ENCODE measurements at regions not wholly inside any gene's neighbourhood (a gene's known extent, or its start where the extent isn't known, plus 50 kb on each side); places are given as distances from the start of the nearest gene placed in this dataset.
A peak's percentile ranks its signal among the peaks of the same experiment; 100 is the strongest.

DNA sequence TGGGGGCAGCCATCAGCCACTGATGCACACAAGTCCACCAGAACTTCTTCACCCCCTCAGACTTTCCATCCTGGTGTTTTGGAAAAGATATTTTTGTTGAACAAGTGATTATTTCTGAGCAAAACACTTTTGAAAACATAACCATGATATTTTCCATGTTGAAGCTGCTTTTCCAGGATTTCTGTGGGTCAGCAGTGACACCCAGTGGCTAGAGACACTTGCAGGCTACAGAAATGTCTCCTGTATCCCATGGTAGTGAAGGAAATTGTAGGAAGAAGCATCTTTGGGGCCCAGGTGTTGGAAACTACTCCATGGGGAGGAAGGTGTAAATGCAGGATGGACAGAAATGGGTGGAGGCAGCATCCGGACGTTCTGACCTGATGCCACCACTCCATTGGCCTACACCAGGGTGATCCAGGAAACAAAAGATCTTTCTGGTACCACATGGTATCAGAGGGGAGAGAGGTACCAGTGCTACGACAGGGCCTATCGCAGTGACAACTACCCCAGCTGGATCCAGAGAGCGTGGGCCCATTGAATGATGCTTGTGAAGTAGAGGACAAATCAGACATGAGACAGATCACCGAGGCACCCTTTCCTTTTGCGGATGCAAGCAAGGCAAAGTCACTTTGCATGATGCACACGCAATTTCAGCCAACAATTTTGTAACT, 111.7 kb upstream of the COBL start:
- peak in 1 of 2 experiments; percentile 56 for DNase-seq (ENCODE audit: low read depth in 1 of 2, low spot score in 2 of 2)
- H4K91ac ChIP-seq (replicated peaks; ENCODE audit: insufficient read length, low read length) = no peak overlapping the region

More for the DNA sequence above, 111.7 kb upstream of the COBL start:
- Histone ChIP-seq H2AFZ (ENCODE audit: low read length) (no peak overlapping the region), H3K4me2 (ENCODE audit: insufficient read depth in 1 of 2, low read depth in 2 of 2, low read length in 2 of 2) (no peak overlapping the region), H2BK5ac (ENCODE audit: low read depth, low read length) (no peak overlapping the region), H2BK12ac (ENCODE audit: low read depth, low read length) (no peak overlapping the region), H3K56ac (replicated peaks; ENCODE audit: insufficient read length, low read depth, low read length) (no peak overlapping the region), H3K4ac (replicated peaks; ENCODE audit: insufficient read length, low read depth, low read length) (no peak overlapping the region), H3K27me3 (replicated peaks in 1 of 4; ENCODE audit: control insufficient read depth in 3 of 4, extremely low read depth in 1 of 4, insufficient read depth in 3 of 4, low read length in 3 of 4) (no peaks in the 10 kb centered on the region; a peak in 1 of 7 replicates), H2BK120ac (replicated peaks; ENCODE audit: low read depth, low read length) (no peak overlapping the region), H3K79me1 (ENCODE audit: low read depth, low read length) (no peaks in the 10 kb centered on the region), H3K23me2 (ENCODE audit: low read depth, low read length) (no peaks in the 10 kb centered on the region), H3K9ac (replicated peaks in 1 of 4; ENCODE audit: extremely low read depth in 1 of 4, low read depth in 3 of 4, low read length in 3 of 4) (no peak overlapping the region), H3K14ac (ENCODE audit: insufficient read length) (no peak overlapping the region), H2BK15ac (ENCODE audit: low read length) (peak overlapping the region; percentile 63; the same call in 1 of the 2 replicates), H2AK5ac (ENCODE audit: low read depth, low read length) (no peak overlapping the region), H3K36me3 (ENCODE audit: control insufficient read depth in 2 of 4, insufficient read depth in 4 of 4, low read length in 3 of 4) (no peaks in the 10 kb centered on the region), H4K8ac (ENCODE audit: extremely low read depth, insufficient read depth, low read length) (no peak overlapping the region), H3K9me3 (ENCODE audit: insufficient read depth in 2 of 2, low read depth in 1 of 2, low read length in 1 of 2) (no peaks in the 10 kb centered on the region), H3K27ac (ENCODE audit: low read depth, low read length) (no peak overlapping the region), H4K5ac (ENCODE audit: insufficient read length, low read depth, low read length) (no peak overlapping the region), H3K4me3 (ENCODE audit: extremely low read depth in 1 of 4, insufficient read depth in 2 of 4, low read depth in 3 of 4, low read length in 4 of 4) (no peak overlapping the region), H2BK20ac (ENCODE audit: low read length) (no peak overlapping the region), H3K79me2 (ENCODE audit: control insufficient read depth in 1 of 2, insufficient read depth in 2 of 2, low read length in 2 of 2) (peaks cover 0 to 2% of the 10 kb centered on the region in 2 experiments; a peak in 1 of 4 replicates), H3K18ac (ENCODE audit: extremely low read depth, low read length) (no peak overlapping the region), H3K4me1 (replicated peaks in 1 of 4; ENCODE audit: control insufficient read depth in 3 of 4, insufficient read depth in 4 of 4, low read length in 3 of 4) (no peaks in the 10 kb centered on the region; a peak in 1 of 7 replicates), H4K20me1 (replicated peaks in 1 of 2; ENCODE audit: control insufficient read depth in 1 of 2, insufficient read depth in 2 of 2, low read length in 2 of 2) (no peaks in the 10 kb centered on the region), H3K23ac (ENCODE audit: insufficient read length) (no peak overlapping the region)
- ChIA-PET POLR2A (ENCODE audit: partially characterized antibody) (no interaction called here), CTCF (ENCODE audit: partially characterized antibody) (interaction anchor here (0.6 to 4.8 kb wide), 19 partner anchors 11 to 1764 kb away, joined by 3 to 41 read pairs (median 4); no protein-coding TSS in a partner anchor)
- peak; percentile 84 to 87 for TF ChIP-seq RAD21 (IDR thresholded peaks at IDR 0.05 in 1 of 2, conservative IDR thresholded peaks at IDR 0.05 in 1 of 2; ENCODE audit: low read depth in 2 of 2, low read length in 2 of 2)
- no peak for TF ChIP-seq GABPA (IDR thresholded peaks at IDR 0.05; ENCODE audit: borderline replicate concordance, insufficient read depth, low read length)
- no peak for TF ChIP-seq CBX5 (IDR thresholded peaks at IDR 0.05; ENCODE audit: low read depth, low read length)
- TF ChIP-seq CTCF (IDR thresholded peaks at IDR 0.05; ENCODE audit: control extremely low read depth in 1 of 3, insufficient read depth in 1 of 3, low read depth in 1 of 3, low read length in 3 of 3) = peak; percentile 18 to 75 (median 73)
- FAIRE-seq = peak; percentile 62
- WGBS, 2 experiments (ENCODE audit: extremely low coverage in 1 of 2, insufficient coverage in 1 of 2, insufficient read length in 1 of 2, insufficient replicate concordance in 2 of 2, low coverage in 1 of 2, low lambda C conversion rate in 2 of 2, missing lambda C conversion rate in 1 of 2) = 82% methylated on average over 8 of the region's 8 CpGs; no CpG with 5 or more reads in 1 of the 2 experiments

Data from H1 (cell line).